Thyroid gland (tissue), 4 donors: ENCODE measurements at regions not wholly inside any gene's neighbourhood (a gene's known extent, or its start where the extent isn't known, plus 50 kb on each side); places are given as distances from the start of the nearest gene placed in this dataset.

Experiments
- CTCF ChIP-seq, 6 experiments: fragments of 200-600 bp in 3 of 6; fragments of 450-650 bp in 3 of 6; sonication (generic) in 3 of 6; IDR thresholded peaks; one replicate each; pipeline ENCODE4 v1.5.1; 2016 to 2019; ENCODE audit warnings: antibody characterized with exemption in 6 of 6, mild to moderate bottlenecking in 2 of 6, inconsistent platforms in 1 of 6, moderate library complexity in 1 of 6
- POLR2A ChIP-seq, 2 donors: fragments of 450-650 bp; IDR thresholded peaks; one replicate each; pipeline ENCODE4 v1.6.1; 2017; ENCODE audit warnings: antibody characterized with exemption in 2 of 2, mild to moderate bottlenecking in 2 of 2, moderate library complexity in 1 of 2

GRCh38 chr4:23324021-23324690 is 565.7 kb downstream of the PPARGC1A start:
- TF ChIP-seq CTCF (IDR thresholded peaks at IDR 0.05) = no peak
- no peak for TF ChIP-seq POLR2A (IDR thresholded peaks at IDR 0.05)
